Erythroblast (primary cell): ENCODE measurements at regions not wholly inside any gene's neighbourhood (a gene's known extent, or its start where the extent isn't known, plus 50 kb on each side); places are given as distances from the start of the nearest gene placed in this dataset.

Experiments
- GATA1 ChIP-seq: IDR thresholded peaks from 2 replicates; pipeline ENCODE4 v1.6.1; 2011; ENCODE audit warnings: low read depth, mild to moderate bottlenecking, control low read depth, low read length, moderate library complexity
- POLR2A ChIP-seq: IDR thresholded peaks from 2 replicates; pipeline ENCODE4 v1.6.1; 2011; ENCODE audit warnings: mild to moderate bottlenecking, low read length

DNA sequence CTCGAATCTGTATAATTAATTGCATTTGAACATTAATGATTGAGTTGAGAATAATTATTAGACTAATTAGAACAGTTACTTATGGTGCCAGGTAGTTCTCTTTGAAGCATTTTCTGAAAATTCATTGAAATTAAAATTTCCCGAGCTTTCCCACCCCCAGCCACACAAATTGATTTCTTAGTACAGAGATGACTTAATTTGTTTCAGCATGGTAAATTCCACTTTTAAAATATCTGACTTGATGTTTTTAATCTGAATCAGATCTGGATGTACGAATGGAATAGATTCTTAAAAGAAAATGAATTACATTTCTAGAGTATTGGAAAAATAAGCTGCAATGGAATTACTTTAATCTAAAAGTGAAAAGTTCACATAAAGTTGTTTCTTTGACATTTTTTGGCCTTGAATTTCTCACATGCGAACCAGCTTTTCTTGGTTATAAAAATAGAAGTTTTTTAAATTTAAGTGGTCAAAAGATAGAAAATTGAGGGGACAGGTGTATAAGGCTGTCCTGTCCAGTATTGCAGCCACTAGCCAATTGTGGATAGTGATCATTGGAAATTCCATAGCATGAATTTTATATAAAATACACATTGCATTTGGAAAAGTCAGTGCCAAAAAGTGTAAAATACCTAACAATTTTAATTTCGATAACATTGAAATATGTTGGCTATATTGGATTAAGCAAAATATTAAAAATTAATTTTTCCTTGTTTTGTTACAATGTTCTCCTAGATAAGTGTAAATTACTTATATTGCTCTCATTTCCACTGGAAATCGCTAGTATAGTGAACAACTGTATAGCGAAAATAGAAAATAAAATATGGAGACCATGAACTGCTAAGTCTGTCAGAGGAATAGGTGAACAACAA, 102.9 kb downstream of the OR2B2 start:
- TF ChIP-seq POLR2A = no peak
- TF ChIP-seq GATA1 = no peak
